DMS53 treated with DMSO at 0.1 percent for 48 hours (cell line): ENCODE measurements at regions not wholly inside any gene's neighbourhood (a gene's known extent, or its start where the extent isn't known, plus 50 kb on each side); places are given as distances from the start of the nearest gene placed in this dataset.
"Not testable (repeated sequence)": the region's sequence is repeated elsewhere in the genome, so short reads cannot be mapped to it uniquely, and the experiment has no call there.

ENCODE experiments used
- DNase-seq: peaks from one replicate; lab custom pipeline; 2025; ENCODE audit not compliant: unreplicated experiment; lab: John Stamatoyannopoulos, UW

GRCh38 chr4:66766557-66766956 is 778.7 kb downstream of the CENPC start:
- no peak for DNase-seq

- no peak for DNase-seq
Measured at GRCh38 chr4:66750273-66750672, 795.0 kb downstream of the CENPC start.

GRCh38 chr4:66746918-66747317 is 798.4 kb downstream of the CENPC start:
- DNase-seq = not testable (repeated sequence)

- DNase-seq = no peak
Measured at GRCh38 chr4:66741081-66741480, 804.2 kb downstream of the CENPC start.

- DNase-seq = no peak
Measured at GRCh38 chr4:66736606-66737005, 808.7 kb downstream of the CENPC start.

GRCh38 chr4:66728280-66728679 is 817.0 kb downstream of the CENPC start:
- no peak for DNase-seq

GRCh38 chr4:66712301-66712921 is 832.9 kb downstream of the CENPC start:
- DNase-seq = not testable (repeated sequence)

GRCh38 chr4:66704243-66704642 is 841.1 kb downstream of the CENPC start:
- no peak for DNase-seq

- DNase-seq = peak; percentile 64
Measured at GRCh38 chr4:66694739-66695138, 850.6 kb downstream of the CENPC start.

GRCh38 chr4:66693694-66694093 is 851.6 kb downstream of the CENPC start:
- no peak for DNase-seq

- no peak for DNase-seq
Measured at GRCh38 chr4:66691101-66691500, 854.2 kb downstream of the CENPC start.

- DNase-seq = no peak
Measured at GRCh38 chr4:66688674-66689073, 856.6 kb downstream of the CENPC start.

GRCh38 chr4:66687459-66687858 is 857.8 kb downstream of the CENPC start:
- DNase-seq = no peak

- peak; percentile 50 for DNase-seq
Measured at GRCh38 chr4:66681962-66682361, 863.3 kb downstream of the CENPC start.

GRCh38 chr4:66667249-66667648 is 878.1 kb downstream of the CENPC start:
- no peak for DNase-seq

GRCh38 chr4:66662620-66663019 is 882.7 kb downstream of the CENPC start:
- no peak for DNase-seq

GRCh38 chr4:66658809-66659208 is 886.5 kb downstream of the CENPC start:
- no peak for DNase-seq

GRCh38 chr4:66655505-66655904 is 889.8 kb downstream of the CENPC start:
- DNase-seq = no peak

- no peak for DNase-seq
Measured at GRCh38 chr4:66653937-66654336, 891.4 kb downstream of the CENPC start.

GRCh38 chr4:66649236-66649635 is 896.1 kb downstream of the CENPC start:
- DNase-seq = no peak

GRCh38 chr4:66647926-66648325 is 897.4 kb downstream of the CENPC start:
- DNase-seq = no peak

- DNase-seq = no peak
Measured at GRCh38 chr4:66647476-66647875, 897.8 kb downstream of the CENPC start.

GRCh38 chr4:66640233-66640990 is 904.9 kb downstream of the CENPC start:
- no peak for DNase-seq
